ENCODE measurements at regions not wholly inside any gene's neighbourhood (a gene's known extent, or its start where the extent isn't known, plus 50 kb on each side); places are given as distances from the start of the nearest gene placed in this dataset.

- no peak overlapping the region for H3K27ac ChIP-seq (ENCODE audit: low read length)
- intact Hi-C loops (cut with DNase I) = no loop called here
- H3K4me1 ChIP-seq (ENCODE audit: control insufficient read depth, insufficient read depth, low read length) = no peaks in the 10 kb centered on the region
- ATAC-seq (no peak), DNase-seq (no peak)
- H3K27me3 ChIP-seq (ENCODE audit: control insufficient read depth, insufficient read depth) = no peaks in the 10 kb centered on the region
- H3K9me3 ChIP-seq (ENCODE audit: control insufficient read depth, low read length) = no peaks in the 10 kb centered on the region
- H3K4me3 ChIP-seq (ENCODE audit: low read length) = no peak overlapping the region
- WGBS = 97% methylated on average over 1 of the region's 1 CpG
Observed at GRCh38 chr2:51158251-51158650, 126.3 kb upstream of the NRXN1 start.

- H3K4me3 ChIP-seq (ENCODE audit: low read length) = no peak overlapping the region
- intact Hi-C loops (cut with DNase I) = no loop called here
- ATAC-seq (no peak), DNase-seq (no peak)
- no peaks in the 10 kb centered on the region for H3K9me3 ChIP-seq (ENCODE audit: control insufficient read depth, low read length)
- H3K27ac ChIP-seq (ENCODE audit: low read length) = no peak overlapping the region
- no peaks in the 10 kb centered on the region for H3K27me3 ChIP-seq (ENCODE audit: control insufficient read depth, insufficient read depth)
- H3K4me1 ChIP-seq (ENCODE audit: control insufficient read depth, insufficient read depth, low read length) = no peaks in the 10 kb centered on the region
Observed at GRCh38 chr2:51153236-51153635, 121.3 kb upstream of the NRXN1 start.

GRCh38 chr2:51151490-51152140 lies 119.7 kb upstream of the NRXN1 start:
- no peak overlapping the region for H3K4me3 ChIP-seq (ENCODE audit: low read length)
- H3K27ac ChIP-seq (ENCODE audit: low read length) = no peak overlapping the region
- WGBS = 92% methylated on average over 30 of the region's 30 CpGs
- DNase-seq (peak in 2 of 3 donors; percentile 24 to 46), ATAC-seq (no peak)
- intact Hi-C loops (cut with DNase I) = no loop called here
- H3K4me1 ChIP-seq (ENCODE audit: control insufficient read depth, insufficient read depth, low read length) = no peaks in the 10 kb centered on the region
- no peaks in the 10 kb centered on the region for H3K9me3 ChIP-seq (ENCODE audit: control insufficient read depth, low read length)
- no peaks in the 10 kb centered on the region for H3K27me3 ChIP-seq (ENCODE audit: control insufficient read depth, insufficient read depth)

GRCh38 chr2:51149725-51150124 lies 117.8 kb upstream of the NRXN1 start:
- intact Hi-C loops (cut with DNase I) = no loop called here
- H3K27me3 ChIP-seq (ENCODE audit: control insufficient read depth, insufficient read depth) = no peaks in the 10 kb centered on the region
- H3K9me3 ChIP-seq (ENCODE audit: control insufficient read depth, low read length) = no peaks in the 10 kb centered on the region
- no peak overlapping the region for H3K27ac ChIP-seq (ENCODE audit: low read length)
- whole genome bisulfite sequencing = 85% methylated on average over 2 of the region's 2 CpGs
- H3K4me1 ChIP-seq (ENCODE audit: control insufficient read depth, insufficient read depth, low read length) = no peaks in the 10 kb centered on the region
- DNase-seq (no peak), ATAC-seq (no peak)
- H3K4me3 ChIP-seq (ENCODE audit: low read length) = no peak overlapping the region

- DNase-seq (no peak), ATAC-seq (no peak)
- 57% methylated on average over 6 of the region's 6 CpGs for WGBS
- Histone ChIP-seq H3K27ac (ENCODE audit: low read length) (no peak overlapping the region), H3K4me1 (ENCODE audit: control insufficient read depth, insufficient read depth, low read length) (no peaks in the 10 kb centered on the region), H3K27me3 (ENCODE audit: control insufficient read depth, insufficient read depth) (no peaks in the 10 kb centered on the region), H3K4me3 (ENCODE audit: low read length) (no peak overlapping the region), H3K9me3 (ENCODE audit: control insufficient read depth, low read length) (no peaks in the 10 kb centered on the region)
- intact Hi-C loops (cut with DNase I) = no loop called here
Observed at GRCh38 chr2:51145761-51146160, 113.8 kb upstream of the NRXN1 start.

GRCh38 chr2:51120754-51121280 lies 88.9 kb upstream of the NRXN1 start:
- 86% methylated on average over 3 of the region's 3 CpGs for WGBS
- DNase-seq = no peak
- no peak for ATAC-seq
- intact Hi-C loops (cut with DNase I) = no loop called here
- Histone ChIP-seq H3K4me1 (ENCODE audit: control insufficient read depth, insufficient read depth, low read length) (no peaks in the 10 kb centered on the region), H3K4me3 (ENCODE audit: low read length) (no peak overlapping the region), H3K27ac (ENCODE audit: low read length) (no peak overlapping the region), H3K27me3 (ENCODE audit: control insufficient read depth, insufficient read depth) (no peaks in the 10 kb centered on the region), H3K9me3 (ENCODE audit: control insufficient read depth, low read length) (no peaks in the 10 kb centered on the region)

GRCh38 chr2:51111532-51111931 lies 79.6 kb upstream of the NRXN1 start:
- ATAC-seq (no peak), DNase-seq (no peak)
- H3K4me3 ChIP-seq (ENCODE audit: low read length) = no peak overlapping the region
- H3K4me1 ChIP-seq (ENCODE audit: control insufficient read depth, insufficient read depth, low read length) = no peaks in the 10 kb centered on the region
- intact Hi-C loops (cut with DNase I) = no loop called here
- WGBS = 94% methylated on average over 3 of the region's 3 CpGs
- H3K27ac ChIP-seq (ENCODE audit: low read length) = no peak overlapping the region
- no peaks in the 10 kb centered on the region for H3K27me3 ChIP-seq (ENCODE audit: control insufficient read depth, insufficient read depth)
- no peaks in the 10 kb centered on the region for H3K9me3 ChIP-seq (ENCODE audit: control insufficient read depth, low read length)

GRCh38 chr2:51108794-51109193 lies 76.9 kb upstream of the NRXN1 start:
- ATAC-seq (no peak), DNase-seq (no peak)
- 98% methylated on average over 1 of the region's 1 CpG for WGBS
- H3K27ac ChIP-seq (ENCODE audit: low read length) = no peak overlapping the region
- no peaks in the 10 kb centered on the region for H3K27me3 ChIP-seq (ENCODE audit: control insufficient read depth, insufficient read depth)
- H3K9me3 ChIP-seq (ENCODE audit: control insufficient read depth, low read length) = no peaks in the 10 kb centered on the region
- no peaks in the 10 kb centered on the region for H3K4me1 ChIP-seq (ENCODE audit: control insufficient read depth, insufficient read depth, low read length)
- no peak overlapping the region for H3K4me3 ChIP-seq (ENCODE audit: low read length)
- intact Hi-C loops (cut with DNase I) = no loop called here

GRCh38 chr2:51107841-51108240 lies 75.9 kb upstream of the NRXN1 start:
- intact Hi-C loops (cut with DNase I) = no loop called here
- Histone ChIP-seq H3K9me3 (ENCODE audit: control insufficient read depth, low read length) (no peaks in the 10 kb centered on the region), H3K27ac (ENCODE audit: low read length) (no peak overlapping the region), H3K27me3 (ENCODE audit: control insufficient read depth, insufficient read depth) (no peaks in the 10 kb centered on the region), H3K4me3 (ENCODE audit: low read length) (no peak overlapping the region), H3K4me1 (ENCODE audit: control insufficient read depth, insufficient read depth, low read length) (no peaks in the 10 kb centered on the region)
- ATAC-seq = no peak
- no peak for DNase-seq
- WGBS = 59% methylated on average over 2 of the region's 2 CpGs

- no peaks in the 10 kb centered on the region for H3K9me3 ChIP-seq (ENCODE audit: control insufficient read depth, low read length)
- intact Hi-C loops (cut with DNase I) = no loop called here
- DNase-seq (no peak), ATAC-seq (no peak)
- H3K27ac ChIP-seq (ENCODE audit: low read length) = no peak overlapping the region
- H3K4me1 ChIP-seq (ENCODE audit: control insufficient read depth, insufficient read depth, low read length) = no peaks in the 10 kb centered on the region
- H3K27me3 ChIP-seq (ENCODE audit: control insufficient read depth, insufficient read depth) = no peaks in the 10 kb centered on the region
- no peak overlapping the region for H3K4me3 ChIP-seq (ENCODE audit: low read length)
- 82% methylated on average over 2 of the region's 2 CpGs for WGBS
Observed at GRCh38 chr2:51105811-51106210, 73.9 kb upstream of the NRXN1 start.

- ATAC-seq (peak; percentile 36 to 70), DNase-seq (peak in 2 of 3 donors; percentile 32 to 34)
- intact Hi-C loops (cut with DNase I) = no loop called here
- Histone ChIP-seq H3K4me3 (ENCODE audit: low read length) (no peak overlapping the region), H3K9me3 (ENCODE audit: control insufficient read depth, low read length) (no peaks in the 10 kb centered on the region), H3K27me3 (ENCODE audit: control insufficient read depth, insufficient read depth) (no peaks in the 10 kb centered on the region), H3K27ac (ENCODE audit: low read length) (no peak overlapping the region), H3K4me1 (ENCODE audit: control insufficient read depth, insufficient read depth, low read length) (no peaks in the 10 kb centered on the region)
- 27% methylated on average over 6 of the region's 6 CpGs for WGBS
Observed at GRCh38 chr2:51103205-51103604, 71.3 kb upstream of the NRXN1 start.

- no peaks in the 10 kb centered on the region for H3K27me3 ChIP-seq (ENCODE audit: control insufficient read depth, insufficient read depth)
- no peaks in the 10 kb centered on the region for H3K9me3 ChIP-seq (ENCODE audit: control insufficient read depth, low read length)
- intact Hi-C loops (cut with DNase I) = no loop called here
- H3K4me1 ChIP-seq (ENCODE audit: control insufficient read depth, insufficient read depth, low read length) = no peaks in the 10 kb centered on the region
- H3K27ac ChIP-seq (ENCODE audit: low read length) = no peak overlapping the region
- DNase-seq (no peak), ATAC-seq (no peak)
- no peak overlapping the region for H3K4me3 ChIP-seq (ENCODE audit: low read length)
- WGBS = 87% methylated on average over 4 of the region's 4 CpGs
Observed at GRCh38 chr2:51093016-51093415, 61.1 kb upstream of the NRXN1 start.
